HG02642 (cell line): ENCODE measurements at regions not wholly inside any gene's neighbourhood (a gene's known extent, or its start where the extent isn't known, plus 50 kb on each side); places are given as distances from the start of the nearest gene placed in this dataset.
A peak's percentile ranks its signal among the peaks of the same experiment; 100 is the strongest.

Experiments used
- ATAC-seq: cut with Tn5 transposase; IDR thresholded peaks from one replicate; pipeline ENCODE4 v1.9.1; 2021; ENCODE audit warnings: mild to moderate bottlenecking; ENCODE audit not compliant: unreplicated experiment, poor library complexity

DNA sequence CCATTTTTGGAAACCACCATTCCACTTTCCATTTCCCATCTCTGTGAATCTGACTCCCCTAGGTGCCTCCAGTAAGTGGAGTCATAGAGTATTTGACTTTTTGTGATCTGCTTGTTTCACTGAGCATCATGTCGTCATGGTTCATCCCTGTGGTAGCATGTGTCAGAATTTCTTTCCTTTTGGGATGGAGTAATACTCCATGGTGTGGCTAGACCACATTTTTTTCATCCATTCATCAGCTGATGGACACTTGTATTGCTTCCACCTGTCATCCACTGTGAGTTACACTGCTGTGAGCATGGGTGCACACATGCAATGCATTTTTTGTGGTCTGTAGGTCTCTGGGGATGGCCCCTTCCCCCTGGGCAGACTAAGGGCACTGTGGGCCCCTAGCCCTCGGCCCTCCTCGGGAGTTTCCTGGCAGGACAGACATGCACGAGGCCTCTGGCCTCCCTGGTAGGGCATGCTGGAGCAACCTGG lies 115.9 kb downstream of the GADD45G start:
- no peak for ATAC-seq

DNA sequence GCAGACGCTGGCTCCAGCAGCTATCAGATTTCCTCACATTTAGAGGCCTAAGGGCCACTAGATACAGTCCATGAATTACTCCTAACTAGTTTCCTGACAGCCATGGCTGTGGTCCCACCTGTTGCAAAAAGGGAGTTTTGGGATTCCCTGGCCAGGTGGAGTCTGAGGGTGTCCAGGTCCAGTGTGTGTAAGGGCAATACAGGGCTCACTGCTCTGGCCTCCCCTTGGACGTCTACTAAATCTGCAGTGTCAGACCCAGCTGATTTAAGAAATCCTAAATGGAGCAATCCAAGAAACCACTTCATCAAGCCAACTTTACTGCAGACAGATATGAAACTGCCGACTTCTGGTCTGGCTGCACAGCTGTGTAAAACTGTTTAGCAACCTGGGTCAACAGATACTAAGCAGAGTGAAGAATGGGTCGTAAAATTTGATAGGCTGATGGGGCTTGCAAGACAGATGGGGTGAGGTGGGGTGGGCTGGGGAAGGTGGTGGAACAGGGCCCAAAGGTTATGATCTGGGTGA lies 116.4 kb downstream of the GADD45G start:
- no peak for ATAC-seq

DNA sequence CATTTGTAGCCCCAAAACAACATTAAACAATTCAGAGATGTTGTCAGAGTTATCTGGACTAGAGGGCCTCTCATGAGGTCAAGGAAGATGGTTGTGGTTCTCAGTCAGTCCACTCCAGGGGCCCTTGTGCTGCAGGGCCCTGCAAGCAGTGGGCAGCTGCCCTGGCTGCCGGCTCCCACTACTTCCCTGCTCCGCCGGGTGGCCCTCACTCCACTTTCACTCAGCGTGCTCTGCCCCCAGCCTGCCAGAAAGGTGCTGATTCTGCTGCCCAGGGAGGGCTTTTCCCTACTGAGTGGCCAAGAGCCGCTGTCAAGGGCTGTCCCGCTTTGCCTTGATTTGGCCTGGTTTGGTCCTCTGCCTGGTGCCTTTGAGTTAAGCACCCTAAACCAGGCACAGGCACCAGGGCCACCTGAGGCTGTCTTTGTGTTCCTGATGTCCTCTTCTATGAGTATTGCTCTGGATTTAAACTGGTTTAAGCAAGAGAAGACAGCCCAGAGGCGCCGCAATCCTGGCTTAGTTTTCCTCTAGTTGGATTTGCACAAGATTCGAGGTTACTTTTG lies 117.2 kb downstream of the GADD45G start:
- no peak for ATAC-seq

DNA sequence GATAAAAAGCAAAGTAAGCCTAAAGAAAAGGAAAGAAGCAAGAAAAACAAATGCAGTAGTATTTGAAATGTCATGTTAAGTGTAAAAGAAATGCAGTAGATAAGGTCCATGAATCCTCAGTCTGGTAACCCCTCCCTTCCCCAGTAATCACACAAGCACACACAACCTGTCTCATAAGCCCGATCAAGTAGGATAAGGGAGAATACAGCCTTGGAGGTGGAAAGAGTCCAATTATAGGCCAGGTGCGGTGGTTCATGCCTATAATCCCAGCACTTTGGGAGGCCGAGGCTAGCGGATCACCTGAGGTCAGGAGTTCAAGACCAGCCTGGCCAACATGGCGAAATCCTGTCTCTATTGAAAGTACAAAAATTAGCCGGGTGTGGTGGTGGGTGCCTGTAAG lies 117.9 kb downstream of the GADD45G start:
- ATAC-seq: no peak

DNA sequence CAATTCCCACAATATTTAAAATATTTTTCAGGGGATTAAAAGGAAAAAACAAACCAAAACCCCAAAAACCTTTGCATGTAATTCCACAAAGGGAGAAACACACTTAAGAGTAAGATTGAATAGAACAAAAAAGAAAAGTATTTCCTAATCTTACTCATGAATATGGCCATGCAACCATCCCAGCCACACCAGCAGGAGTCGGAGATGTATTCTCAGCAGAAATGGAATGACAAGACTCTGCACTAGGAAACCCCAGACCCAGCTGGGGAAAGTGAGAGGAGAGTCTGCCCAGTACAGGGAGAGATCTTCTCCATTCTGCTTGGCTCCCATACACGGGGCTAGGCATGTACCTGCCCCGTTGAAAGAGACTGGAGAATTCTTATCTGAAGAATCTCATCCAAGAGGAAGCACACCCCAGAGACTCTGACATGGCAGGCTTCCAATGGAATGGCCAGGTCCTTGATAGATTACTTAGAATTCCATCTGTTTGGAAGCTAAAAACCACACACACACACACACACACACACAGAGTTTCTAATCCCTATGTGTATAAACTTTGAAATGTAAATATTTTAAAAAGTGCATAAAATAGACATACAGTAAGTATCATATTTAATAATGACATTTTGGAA lies 118.8 kb downstream of the GADD45G start:
- no peak for ATAC-seq

DNA sequence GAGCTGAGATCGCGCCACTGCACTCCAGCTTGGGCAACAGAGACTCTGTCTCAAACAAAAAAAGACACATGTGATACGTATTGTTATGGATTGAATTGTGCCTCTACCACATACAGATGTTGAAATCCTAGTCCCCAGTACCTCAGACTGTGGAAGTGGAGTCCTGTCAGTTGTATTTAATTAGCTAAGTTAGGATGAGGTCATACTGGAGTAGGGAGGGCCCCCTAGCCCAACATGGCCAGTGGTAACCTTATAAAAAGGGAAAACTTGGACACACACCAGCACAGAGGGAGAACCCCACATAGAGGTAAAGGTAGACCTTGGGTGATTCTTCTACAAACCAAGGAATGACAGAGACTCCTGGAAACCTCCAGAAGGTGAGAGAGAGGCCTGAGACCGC lies 119.8 kb downstream of the GADD45G start:
- ATAC-seq: no peak

DNA sequence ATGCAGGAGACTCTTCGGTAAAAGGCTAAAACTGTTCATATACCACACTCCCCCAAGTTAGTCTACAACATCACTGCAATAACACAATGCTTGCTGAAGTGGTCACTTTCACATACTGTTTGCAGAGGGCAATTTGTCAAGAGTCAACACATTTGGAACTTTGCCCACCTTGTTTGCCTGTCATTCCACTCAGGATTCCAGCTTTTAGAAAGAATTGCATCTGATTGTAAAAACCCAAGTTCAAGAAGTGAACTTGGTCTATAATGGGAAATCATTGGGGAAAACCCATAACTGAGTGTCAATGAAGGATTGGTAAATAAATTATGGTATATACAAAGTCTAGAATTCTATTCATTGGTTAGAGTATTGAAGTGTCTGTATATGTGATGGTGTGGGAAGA lies 120.5 kb downstream of the GADD45G start:
- no peak for ATAC-seq

DNA sequence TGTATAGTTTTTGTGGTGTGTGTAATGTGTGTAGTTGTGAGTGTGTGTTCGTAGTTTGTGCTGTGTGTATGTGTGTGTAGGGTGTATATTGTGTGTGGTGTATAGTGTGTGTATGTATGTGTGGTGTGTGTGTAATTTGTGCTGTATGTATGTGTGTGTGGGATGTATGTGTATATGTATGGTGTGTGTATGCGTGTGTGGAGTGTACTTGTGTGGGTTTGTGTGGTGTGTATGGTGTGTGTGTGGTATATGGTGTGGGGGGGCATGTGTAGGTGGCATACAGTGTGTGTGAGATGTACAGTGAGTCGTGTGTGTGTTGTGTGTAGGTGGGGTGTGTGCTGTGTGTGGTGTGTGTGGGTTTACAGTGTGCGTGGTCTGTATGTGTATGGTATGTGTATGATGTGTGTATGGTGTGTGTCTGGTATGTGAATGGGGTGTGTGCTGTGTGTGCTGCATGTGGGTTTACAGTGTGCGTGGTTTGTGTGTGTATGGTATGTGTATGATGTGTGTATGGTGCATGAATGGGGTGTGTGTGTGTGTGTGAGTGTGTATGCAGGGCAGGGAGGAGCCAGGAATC lies 125.2 kb downstream of the GADD45G start:
- ATAC-seq: no peak

DNA sequence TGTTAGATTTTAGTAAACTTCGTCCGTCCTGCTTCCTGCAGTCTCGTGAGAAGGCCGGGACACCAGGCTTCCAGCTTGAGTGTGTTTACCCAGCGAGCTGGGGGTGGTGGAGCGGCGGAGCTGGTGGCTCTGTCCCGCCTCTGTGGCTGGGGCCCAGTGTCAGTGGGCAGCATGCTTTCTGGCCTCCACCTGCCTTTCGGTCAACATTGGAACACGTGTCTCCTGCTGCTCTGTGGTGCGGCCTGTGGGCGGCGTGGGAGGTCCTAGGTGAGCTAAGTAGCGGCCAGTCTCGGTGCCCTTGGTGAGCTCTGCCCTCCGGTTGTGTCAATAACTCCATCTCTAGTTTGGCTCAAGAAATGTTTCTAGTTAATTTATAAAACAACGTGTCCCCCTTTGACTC lies 125.9 kb downstream of the GADD45G start:
- no peak for ATAC-seq

DNA sequence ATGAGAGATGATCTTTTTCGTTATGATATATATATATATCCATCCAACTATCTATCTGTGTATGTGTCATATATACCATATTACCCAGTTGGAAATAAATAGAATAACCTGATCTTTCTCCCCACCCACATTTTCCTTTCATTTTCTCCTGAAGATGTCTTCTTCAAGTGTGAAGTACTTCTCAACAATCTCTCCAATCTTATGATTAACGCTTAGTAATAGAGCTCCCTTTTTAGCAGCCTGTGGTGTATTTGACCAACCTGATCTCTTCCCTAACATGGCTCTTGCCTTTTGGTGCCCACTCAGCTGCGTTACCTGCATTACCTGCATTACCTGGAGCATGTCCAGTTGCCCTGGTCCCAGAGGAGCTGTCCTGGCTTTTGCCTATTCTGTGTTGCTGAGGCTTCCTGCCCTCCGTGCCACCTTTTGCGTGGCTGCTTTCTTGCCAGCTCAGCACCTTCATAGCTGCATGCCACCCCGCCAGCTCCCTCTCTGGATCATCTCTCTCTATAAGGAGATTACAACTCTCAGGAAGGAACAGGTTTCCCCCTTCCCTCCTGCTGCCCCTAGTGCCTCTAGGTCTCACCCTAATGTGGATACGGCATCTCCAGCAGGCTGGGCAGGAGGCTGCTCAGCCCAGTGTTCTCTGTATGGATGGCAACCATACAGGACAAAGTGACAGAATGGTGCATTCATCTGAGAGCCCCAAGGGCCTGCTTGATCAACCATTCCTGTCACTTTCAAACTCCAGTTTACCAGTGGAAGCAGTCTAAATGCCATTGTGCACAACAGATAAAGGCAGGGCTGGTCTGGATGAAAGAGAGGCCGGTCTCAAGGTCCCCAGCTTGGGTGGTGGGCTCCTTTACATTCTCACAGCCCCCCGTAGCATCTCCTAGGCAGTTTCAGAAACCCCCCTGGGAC lies 126.7 kb downstream of the GADD45G start:
- no peak for ATAC-seq

DNA sequence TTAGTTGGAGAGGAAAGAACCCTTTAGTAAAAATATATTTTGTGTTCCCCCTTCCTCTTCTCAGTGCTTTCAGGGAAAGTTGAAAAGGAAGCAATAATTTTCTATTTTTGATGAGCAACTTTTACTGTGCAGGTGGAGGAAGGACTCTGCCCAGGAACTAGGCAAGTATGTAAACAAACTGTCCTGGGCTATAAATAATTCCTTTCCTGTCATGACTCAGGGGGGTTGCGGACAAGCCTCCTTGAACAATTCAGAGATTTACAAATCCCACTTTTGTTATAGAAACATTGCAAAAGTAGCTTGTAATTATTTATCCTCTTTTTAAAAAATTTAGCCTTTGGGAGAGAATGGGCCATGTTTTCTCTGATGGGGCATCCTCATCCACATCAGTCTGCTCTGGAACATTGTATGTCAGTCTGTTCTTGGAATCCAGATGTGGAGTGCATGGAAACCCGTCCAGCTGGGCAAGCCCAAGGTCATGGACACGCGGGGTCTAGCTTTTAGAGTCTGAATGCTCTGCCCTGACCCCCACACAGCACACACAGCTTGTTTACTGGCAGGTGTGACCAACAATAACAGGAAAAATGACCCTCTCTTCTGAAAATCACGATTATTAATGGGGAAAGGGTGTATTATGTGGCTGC lies 127.6 kb downstream of the GADD45G start:
- ATAC-seq: no peak

DNA sequence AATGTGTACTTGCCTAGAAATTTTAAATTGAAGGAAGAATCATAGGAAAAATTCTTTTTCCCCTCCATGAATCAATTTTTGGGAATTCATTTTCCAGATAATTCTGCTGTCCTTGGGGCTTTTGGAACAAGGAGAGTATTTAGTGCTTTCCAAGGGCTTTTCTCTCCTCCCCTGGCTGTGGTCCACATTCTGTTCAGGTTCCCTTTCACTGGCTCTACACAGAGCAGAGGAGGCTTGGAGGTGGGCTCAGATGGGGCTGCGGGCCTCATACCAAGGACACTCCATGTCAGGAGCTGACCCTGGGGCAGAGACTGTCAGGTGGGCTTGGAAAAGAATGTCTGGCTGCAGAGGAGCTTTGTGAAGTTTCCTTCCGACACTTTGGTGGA lies 128.1 kb downstream of the GADD45G start:
- no peak for ATAC-seq

DNA sequence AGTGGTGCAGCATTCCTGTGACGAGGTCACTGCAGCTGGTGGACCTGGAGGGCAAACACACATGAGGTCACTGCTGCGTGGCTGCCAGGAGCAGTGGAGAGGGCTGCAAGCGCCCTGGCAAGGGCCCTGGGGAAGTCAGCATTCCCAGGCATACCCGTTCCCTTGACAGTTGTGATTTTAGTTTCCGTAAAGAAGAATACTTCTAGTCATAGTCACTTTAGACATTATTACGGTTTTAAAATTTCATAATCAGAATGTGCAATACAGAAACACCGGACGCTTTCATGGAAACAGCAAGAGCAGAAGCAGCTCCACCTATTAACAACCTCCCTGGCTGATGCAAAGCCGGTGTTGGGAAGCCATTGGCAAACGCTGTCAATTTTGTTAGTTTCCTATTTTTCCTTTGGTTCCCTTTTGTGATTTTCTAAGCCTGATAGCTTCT lies 129.8 kb downstream of the GADD45G start:
- ATAC-seq: no peak

DNA sequence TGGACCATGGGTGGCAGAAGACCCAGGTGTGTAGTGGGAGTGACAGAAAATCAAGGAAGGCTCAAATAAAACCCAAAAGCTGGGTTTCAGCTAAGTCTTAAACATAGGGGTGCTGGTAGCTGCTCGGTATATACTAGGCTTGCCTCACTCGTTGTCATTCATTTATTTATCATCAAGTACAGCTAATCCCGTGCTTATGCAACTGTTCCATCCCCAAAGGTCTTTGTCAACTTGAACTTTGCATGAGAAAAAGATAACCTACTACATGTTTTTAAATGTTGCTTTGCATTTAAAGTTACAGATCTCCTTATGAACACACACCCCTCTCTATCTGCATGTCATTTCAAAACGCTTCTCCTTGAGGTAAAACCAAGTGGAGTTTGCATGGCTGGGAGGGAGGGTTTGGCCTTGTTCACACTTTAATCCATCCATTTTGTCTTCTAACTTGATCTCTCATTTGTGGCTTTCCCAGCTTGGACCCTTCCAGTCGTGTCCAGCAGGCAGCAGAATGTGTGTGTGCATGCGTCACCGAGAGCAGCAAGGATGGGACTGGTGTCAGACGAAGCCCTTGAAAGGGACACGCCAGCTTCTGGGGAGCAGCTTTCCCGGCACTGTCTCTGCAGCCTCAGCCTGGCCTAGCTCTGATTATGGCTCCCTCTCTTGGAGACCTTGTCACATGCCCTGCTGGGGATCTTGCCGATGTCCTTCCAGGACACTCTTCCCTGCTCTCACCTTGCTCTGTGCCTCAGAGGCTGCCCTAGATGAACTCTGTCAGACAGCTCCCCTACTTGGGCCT lies 133.5 kb downstream of the GADD45G start:
- ATAC-seq: no peak

DNA sequence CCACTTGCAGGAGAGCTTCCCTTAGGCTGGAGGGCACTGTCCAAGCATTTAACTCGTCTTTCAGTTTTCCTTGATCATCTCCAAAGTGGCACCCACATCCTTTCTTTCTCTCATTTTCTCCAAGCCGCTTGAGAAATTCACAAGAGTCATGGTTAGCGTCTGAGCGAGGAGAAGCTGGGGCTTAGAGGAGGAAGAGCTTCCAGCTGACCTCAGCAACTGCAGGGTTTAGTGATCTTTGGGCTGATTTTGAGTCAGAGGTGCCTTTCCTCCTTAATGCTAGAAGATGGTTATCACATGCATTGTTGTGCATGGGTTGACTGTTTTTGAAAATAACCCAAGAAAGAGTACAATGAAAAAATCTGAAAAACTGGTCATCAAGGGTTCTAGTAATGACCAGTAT lies 134.7 kb downstream of the GADD45G start:
- no peak for ATAC-seq

DNA sequence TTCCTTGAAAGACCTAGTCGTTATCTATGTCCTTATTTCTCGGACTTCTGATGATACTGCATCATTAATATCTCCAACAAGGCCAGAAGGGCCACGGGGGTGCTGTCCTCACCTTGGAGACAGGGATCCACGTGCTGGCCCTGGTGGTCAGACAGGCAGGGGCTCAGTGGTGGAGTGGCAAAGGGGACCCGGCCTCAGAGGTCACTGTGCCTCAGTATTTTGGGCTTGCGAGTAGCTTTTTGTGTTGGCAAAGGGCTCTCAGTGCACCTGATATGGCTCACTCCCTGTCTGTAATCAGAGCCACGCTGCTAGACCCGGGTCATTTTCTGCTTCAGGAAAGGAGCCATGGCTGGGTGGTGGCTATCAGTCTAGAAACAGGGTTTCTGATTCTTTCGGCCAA lies 135.1 kb downstream of the GADD45G start:
- ATAC-seq: no peak

DNA sequence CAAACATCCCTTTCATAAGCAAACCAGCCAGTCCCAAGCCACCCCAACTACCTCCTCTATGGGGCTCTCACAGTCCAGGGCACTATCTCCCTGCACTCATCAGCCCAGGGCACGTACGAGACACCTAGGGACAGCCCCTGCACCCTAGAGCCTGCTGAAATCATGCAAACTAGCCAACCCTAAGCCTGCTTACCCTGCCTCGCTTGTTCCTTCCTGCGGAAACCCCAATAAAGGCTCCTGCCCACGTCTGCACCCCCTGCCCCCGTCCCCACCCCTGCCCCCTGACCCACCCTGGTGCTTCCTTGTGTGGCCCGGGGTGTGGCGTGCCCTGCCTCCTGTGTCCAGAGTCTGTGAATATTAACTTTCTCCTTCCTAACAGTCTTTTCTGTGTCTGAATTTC lies 135.9 kb downstream of the GADD45G start:
- no peak for ATAC-seq

DNA sequence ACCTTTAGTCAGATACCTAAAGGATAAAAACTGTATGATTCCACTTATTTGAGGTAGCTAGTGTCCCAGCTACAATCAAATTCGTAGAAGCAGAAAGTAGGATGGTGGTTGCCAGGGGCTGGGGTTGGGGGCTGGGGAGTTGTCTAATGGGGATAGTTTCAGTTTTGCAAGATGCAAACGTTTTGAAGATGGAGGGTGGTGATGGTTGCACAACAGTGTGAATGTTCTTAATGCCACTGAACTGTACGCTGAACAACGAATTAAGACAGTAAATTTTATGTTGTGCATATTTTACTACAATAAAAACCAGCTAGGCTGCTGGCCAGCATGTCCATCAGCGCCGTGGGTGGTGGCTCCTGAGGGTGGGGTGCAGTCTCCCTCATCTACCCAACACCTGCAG lies 137.8 kb downstream of the GADD45G start:
- ATAC-seq: no peak

DNA sequence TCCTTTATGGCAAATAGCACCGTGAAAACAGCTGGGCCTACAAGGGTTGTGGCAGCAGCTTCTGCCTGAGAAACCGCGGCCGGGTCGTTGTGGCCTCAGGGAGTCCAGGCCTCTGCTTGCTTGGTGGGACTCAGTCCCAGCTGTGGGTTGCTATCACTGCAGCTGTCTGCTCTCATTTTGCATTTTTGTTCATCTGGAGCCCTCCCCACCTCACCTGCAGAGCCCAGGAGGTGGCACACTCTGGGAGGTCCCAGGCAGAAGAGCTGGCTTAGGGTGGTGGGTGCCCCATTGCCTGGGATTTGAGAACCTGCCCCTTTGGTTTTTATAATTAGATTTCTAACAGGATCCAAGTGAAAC lies 138.4 kb downstream of the GADD45G start:
- ATAC-seq: peak; percentile 50
